Epithelial cell of proximal tubule (primary cell): ENCODE measurements at regions not wholly inside any gene's neighbourhood (a gene's known extent, or its start where the extent isn't known, plus 50 kb on each side); places are given as distances from the start of the nearest gene placed in this dataset.

Experiments
- DNase-seq: peaks from one replicate; pipeline ENCODE4 v3.0.0-alpha.2; 2011; ENCODE audit warnings: low read depth
- H3K4me3 ChIP-seq: 2 replicates; pipeline ENCODE4 v1.5.1; 2011; ENCODE audit warnings: low read depth, mild to moderate bottlenecking, low read length
- CTCF ChIP-seq: conservative IDR thresholded peaks from 2 replicates; pipeline ENCODE4 v1.5.1; 2012; ENCODE audit warnings: low read depth, mild to moderate bottlenecking, low read length

DNA sequence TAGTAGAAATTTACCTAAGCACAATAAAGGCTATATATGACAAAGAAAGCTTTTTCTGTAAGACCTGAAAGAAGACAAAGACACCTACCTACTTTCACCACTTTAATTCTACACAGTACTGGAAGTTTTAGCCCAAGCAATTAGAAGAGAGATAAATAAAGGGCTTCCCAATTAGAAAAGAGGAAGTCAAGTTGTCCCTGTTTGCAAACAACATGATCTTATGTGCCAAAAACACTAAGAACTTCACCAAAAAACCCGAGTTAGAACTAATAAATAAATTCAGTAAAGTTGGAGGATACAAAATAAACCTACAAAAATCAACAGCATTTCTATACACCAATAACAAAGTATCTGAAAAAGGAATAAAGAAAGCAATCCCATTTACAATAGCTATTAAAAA, 190.9 kb downstream of the NR2F2 start:
- no peak for TF ChIP-seq CTCF
- no peak overlapping the region for H3K4me3 ChIP-seq
- DNase-seq, result no peak

GRCh38 chr15:96524676-96525417, 194.3 kb downstream of the NR2F2 start:
- no peak overlapping the region for H3K4me3 ChIP-seq
- no peak for TF ChIP-seq CTCF
- DNase-seq, result no peak

- no peak for DNase-seq
- no peak overlapping the region for H3K4me3 ChIP-seq
- no peak for TF ChIP-seq CTCF
These were observed 204.6 kb downstream of the NR2F2 start for GRCh38 chr15:96535148-96535547.

DNA sequence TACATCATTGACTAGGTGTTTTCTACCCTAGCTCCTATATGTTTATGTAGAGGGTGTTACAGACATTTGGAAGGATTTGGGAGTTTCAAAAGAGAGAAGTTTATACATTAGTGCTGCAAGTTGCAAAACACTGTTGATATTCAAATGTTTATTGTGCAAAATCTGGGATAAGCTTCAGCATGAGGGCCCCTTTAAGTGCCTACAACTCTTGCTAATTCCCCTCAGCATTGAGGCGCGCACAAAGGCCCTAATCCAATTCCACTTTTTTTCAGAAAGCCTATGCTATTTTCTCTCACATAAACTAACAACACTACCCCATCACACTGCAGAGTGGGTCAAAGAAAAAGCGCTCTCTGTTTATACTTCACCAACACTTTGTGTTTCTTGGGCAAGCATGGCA, 208.0 kb downstream of the NR2F2 start:
- no peak overlapping the region for H3K4me3 ChIP-seq
- no peak for TF ChIP-seq CTCF
- DNase-seq, result no peak

GRCh38 chr15:96540283-96540682, 209.8 kb downstream of the NR2F2 start:
- TF ChIP-seq CTCF, result no peak
- no peak for DNase-seq
- no peak overlapping the region for H3K4me3 ChIP-seq

GRCh38 chr15:96542130-96542770, 211.8 kb downstream of the NR2F2 start:
- no peak for TF ChIP-seq CTCF
- DNase-seq, result no peak
- H3K4me3 ChIP-seq, result no peak overlapping the region

- TF ChIP-seq CTCF, result no peak
These were observed 213.8 kb downstream of the NR2F2 start for GRCh38 chr15:96544162-96544756.

More at GRCh38 chr15:96544162-96544756, 213.8 kb downstream of the NR2F2 start:
- DNase-seq, result no peak
- no peak overlapping the region for H3K4me3 ChIP-seq
